B cell (primary cell): ENCODE measurements at regions not wholly inside any gene's neighbourhood (a gene's known extent, or its start where the extent isn't known, plus 50 kb on each side); places are given as distances from the start of the nearest gene placed in this dataset.

Experiments
- ATAC-seq: fragments of 200-7000 bp; cut with Tn5 transposase; one replicate; pipeline ENCODE4 v1.10.0; 2021; ENCODE audit warnings: low read depth, mild to moderate bottlenecking, moderate number of reproducible peaks, moderate library complexity
- CTCF ChIA-PET: fragments of 350-600 bp; sonication (Branson Sonifier 250); formaldehyde crosslinking; loops from one replicate; lab custom pipeline; 2021; ENCODE audit warnings: antibody characterized with exemption, inconsistent platforms; lab: Charles Lee
- POLR2A ChIA-PET: fragments of 350-600 bp; sonication (Branson Sonifier 250); formaldehyde crosslinking; loops from one replicate; lab custom pipeline; 2021; ENCODE audit warnings: antibody characterized with exemption; lab: Charles Lee
- DNase-seq: peaks from one replicate; pipeline ENCODE4 v3.0.0; 2013
- H2AFZ ChIP-seq: 2 replicates; pipeline ENCODE4 v1.6.1; 2012; ENCODE audit warnings: mild to moderate bottlenecking, low read depth, low read length; ENCODE audit not compliant: insufficient read depth, poor library complexity, severe bottlenecking
- H3K27ac ChIP-seq, 2 donors: 1 replicate in 1 of 2; 2 replicates in 1 of 2; pipeline ENCODE4 v1.5.1; 2012 to 2013; ENCODE audit warnings: low read length in 2 of 2, mild to moderate bottlenecking in 2 of 2, moderate library complexity in 1 of 2
- H3K27me3 ChIP-seq, 4 experiments: fragments of 200-600 bp in 1 of 4; sonication (generic) in 1 of 4; replicated peaks in 1 of 4; 1 replicate in 2 of 4; 2 replicates in 2 of 4; pipeline versions ENCODE4 v1.6.1 to v1.7.0; 2013 to 2016; ENCODE audit warnings: low read length in 3 of 4, mild to moderate bottlenecking in 2 of 4, mixed read lengths in 1 of 4, moderate library complexity in 1 of 4; ENCODE audit not compliant: insufficient read depth in 4 of 4, control insufficient read depth in 3 of 4; ENCODE audit errors: control extremely low read depth in 1 of 4
- H3K36me3 ChIP-seq, 2 experiments: replicated peaks in 1 of 2; 1 replicate in 1 of 2; 2 replicates in 1 of 2; pipeline versions ENCODE4 v1.6.1 to v1.7.1; 2013; ENCODE audit warnings: low read length in 1 of 2; ENCODE audit not compliant: insufficient read depth in 2 of 2, control insufficient read depth in 1 of 2; ENCODE audit errors: control extremely low read depth in 1 of 2, extremely low read depth in 1 of 2
- H3K4me1 ChIP-seq, 2 donors: fragments of 200-600 bp in 1 of 2; sonication (generic) in 1 of 2; 1 replicate in 1 of 2; 2 replicates in 1 of 2; pipeline versions ENCODE4 v1.5.1 to v1.6.1; 2013 to 2017; ENCODE audit warnings: low read length in 2 of 2; ENCODE audit not compliant: control insufficient read depth in 2 of 2, insufficient read depth in 2 of 2
- H3K4me2 ChIP-seq: replicated peaks from 2 replicates; pipeline ENCODE3; 2012; ENCODE audit warnings: mild to moderate bottlenecking, low read depth, low read length; ENCODE audit not compliant: poor library complexity, severe bottlenecking
- H3K4me3 ChIP-seq, 5 experiments: fragments of 200-600 bp in 1 of 5; sonication (generic) in 1 of 5; 1 replicate in 3 of 5; 2 replicates in 2 of 5; pipeline versions ENCODE4 v1.5.1 to v1.7.0; 2011 to 2016; ENCODE audit warnings: low read length in 4 of 5, mild to moderate bottlenecking in 4 of 5, low read depth in 2 of 5, control low read depth in 1 of 5, moderate library complexity in 1 of 5; ENCODE audit not compliant: insufficient read depth in 1 of 5; ENCODE audit errors: control extremely low read depth in 1 of 5, extremely low read depth in 1 of 5
- H3K79me2 ChIP-seq: fragments of 200-600 bp; sonication (generic); one replicate; pipeline ENCODE4 v1.6.0; 2016; ENCODE audit warnings: low read length; ENCODE audit not compliant: control insufficient read depth, insufficient read depth
- H3K9ac ChIP-seq: fragments of 200-600 bp; sonication (generic); 2 replicates; pipeline ENCODE4 v1.6.1; 2017; ENCODE audit warnings: mild to moderate bottlenecking, low read length, moderate library complexity
- H3K9me3 ChIP-seq, 3 donors: one replicate each; pipeline versions ENCODE4 v1.6.1 to v1.7.1; 2013; ENCODE audit warnings: low read length in 2 of 3; ENCODE audit not compliant: control insufficient read depth in 2 of 3, insufficient read depth in 1 of 3; ENCODE audit errors: control extremely low read depth in 1 of 3
- H4K20me1 ChIP-seq: 2 replicates; pipeline ENCODE4 v1.6.0; 2012; ENCODE audit warnings: mild to moderate bottlenecking, low read length; ENCODE audit not compliant: insufficient read depth, control insufficient read depth, poor library complexity, severe bottlenecking
- H3K27ac Mint-ChIP-seq: one replicate; pipeline ENCODE4 v1.8.0; 2021; ENCODE audit warnings: mixed read lengths
- H3K27me3 Mint-ChIP-seq: one replicate; pipeline ENCODE4 v1.8.0; 2021; ENCODE audit warnings: mixed read lengths
- H3K4me1 Mint-ChIP-seq: one replicate; pipeline ENCODE4 v1.8.0; 2021; ENCODE audit warnings: mixed read lengths
- H3K4me3 Mint-ChIP-seq: one replicate; pipeline ENCODE4 v1.8.0; 2021; ENCODE audit warnings: mixed read lengths
- H3K9me3 Mint-ChIP-seq: one replicate; pipeline ENCODE4 v1.8.0; 2022; ENCODE audit warnings: mixed read lengths; ENCODE audit not compliant: insufficient read depth
- EZH2 ChIP-seq: IDR thresholded peaks from 2 replicates; pipeline ENCODE4 v1.6.1; 2012; ENCODE audit warnings: borderline replicate concordance, low read depth, mild to moderate bottlenecking, moderate library complexity, low read length; ENCODE audit not compliant: insufficient read depth, poor library complexity, severe bottlenecking
- WGBS: methylation state at CpG from one replicate; pipeline ENCODE4 v1.1.5; 2013; ENCODE audit warnings: missing lambda C conversion rate; ENCODE audit not compliant: insufficient coverage; 5-methylcytosine and 5-hydroxymethylcytosine counted together
- intact Hi-C: fragments of 100-400 bp; cut with micrococcal nuclease; formaldehyde crosslinking; loops from one replicate; pipeline ENCODE4 v1.10.0; 2022
- TF ChIP-seq, protein P1 (sequence below): fragments of 200-600 bp; IDR thresholded peaks from one replicate; pipeline ENCODE4 v1.8.0; 2022; ENCODE audit warnings: antibody characterized with exemption, mild to moderate bottlenecking

GRCh38 chr13:40485611-40486517 lies 180.6 kb downstream of the FOXO1 start:
- H3K27ac ChIP-seq = no peak overlapping the region
- H3K27me3 ChIP-seq = no peaks in the 10 kb centered on the region
- no peaks in the 10 kb centered on the region for H3K36me3 ChIP-seq
- Mint-ChIP-seq H3K4me3 (peak overlapping the region; percentile 44), H3K27me3 (peaks cover 4% of the 10 kb centered on the region), H3K9me3 (no peaks in the 10 kb centered on the region), H3K27ac (no peak overlapping the region), H3K4me1 (peaks cover 45% of the 10 kb centered on the region)
- peaks cover 0 to 7% (median 0%) of the 10 kb centered on the region in 3 donors for H3K9me3 ChIP-seq
- no peak overlapping the region for H3K4me3 ChIP-seq
- ATAC-seq = peak; percentile 65
- peaks cover 56% of the 10 kb centered on the region for H3K79me2 ChIP-seq
- H2AFZ ChIP-seq = no peak overlapping the region
- no peak for TF ChIP-seq EZH2
- TF ChIP-seq, protein P1, sequence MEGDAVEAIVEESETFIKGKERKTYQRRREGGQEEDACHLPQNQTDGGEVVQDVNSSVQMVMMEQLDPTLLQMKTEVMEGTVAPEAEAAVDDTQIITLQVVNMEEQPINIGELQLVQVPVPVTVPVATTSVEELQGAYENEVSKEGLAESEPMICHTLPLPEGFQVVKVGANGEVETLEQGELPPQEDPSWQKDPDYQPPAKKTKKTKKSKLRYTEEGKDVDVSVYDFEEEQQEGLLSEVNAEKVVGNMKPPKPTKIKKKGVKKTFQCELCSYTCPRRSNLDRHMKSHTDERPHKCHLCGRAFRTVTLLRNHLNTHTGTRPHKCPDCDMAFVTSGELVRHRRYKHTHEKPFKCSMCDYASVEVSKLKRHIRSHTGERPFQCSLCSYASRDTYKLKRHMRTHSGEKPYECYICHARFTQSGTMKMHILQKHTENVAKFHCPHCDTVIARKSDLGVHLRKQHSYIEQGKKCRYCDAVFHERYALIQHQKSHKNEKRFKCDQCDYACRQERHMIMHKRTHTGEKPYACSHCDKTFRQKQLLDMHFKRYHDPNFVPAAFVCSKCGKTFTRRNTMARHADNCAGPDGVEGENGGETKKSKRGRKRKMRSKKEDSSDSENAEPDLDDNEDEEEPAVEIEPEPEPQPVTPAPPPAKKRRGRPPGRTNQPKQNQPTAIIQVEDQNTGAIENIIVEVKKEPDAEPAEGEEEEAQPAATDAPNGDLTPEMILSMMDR = no peak
- peaks cover 7% of the 10 kb centered on the region for H4K20me1 ChIP-seq
- POLR2A ChIA-PET = interaction anchor here (0.6 to 0.9 kb wide), 6 partner anchors 40 to 281 kb away, joined by 3 to 6 read pairs (median 4); no protein-coding TSS in a partner anchor
- CTCF ChIA-PET = interaction anchor here (0.5 to 1.3 kb wide), 2 partner anchors 97 to 287 kb away, joined by 3 read pairs; no protein-coding TSS in a partner anchor
- DNase-seq = peak; percentile 40
- no peak overlapping the region for H3K4me2 ChIP-seq
- WGBS = 66% methylated on average over 8 of the region's 12 CpGs
- intact Hi-C loops = no loop called here
- H3K4me1 ChIP-seq = peaks cover 38 to 45% of the 10 kb centered on the region in 2 donors
- no peak overlapping the region for H3K9ac ChIP-seq
